H9 (cell line): ENCODE measurements at regions not wholly inside any gene's neighbourhood (a gene's known extent, or its start where the extent isn't known, plus 50 kb on each side); places are given as distances from the start of the nearest gene placed in this dataset.

Experiments
- DNase-seq: peaks from one replicate; pipeline ENCODE4 v3.0.0-alpha.2; 2017
- H2AFZ ChIP-seq: one replicate; pipeline ENCODE4 v1.6.1; 2013; ENCODE audit warnings: mild to moderate bottlenecking, low read length, control low read depth, moderate library complexity
- H2AK5ac ChIP-seq: 2 replicates; pipeline ENCODE4 v1.6.1; 2013; ENCODE audit warnings: low read length, control low read depth, mixed read lengths; ENCODE audit not compliant: insufficient read length
- H2BK120ac ChIP-seq: one replicate; pipeline ENCODE4 v1.6.1; 2013; ENCODE audit warnings: low read depth, mild to moderate bottlenecking, low read length, control low read depth, inconsistent platforms; ENCODE audit not compliant: poor library complexity, severe bottlenecking
- H2BK12ac ChIP-seq: 2 replicates; pipeline ENCODE4 v1.6.1; 2013; ENCODE audit warnings: low read length, control low read depth, mixed read lengths, low read depth; ENCODE audit not compliant: insufficient read length
- H2BK15ac ChIP-seq: 2 replicates; pipeline ENCODE4 v1.6.1; 2013; ENCODE audit warnings: low read depth, low read length, control low read depth
- H2BK20ac ChIP-seq: one replicate; pipeline ENCODE4 v1.6.1; 2013; ENCODE audit warnings: low read depth, mild to moderate bottlenecking, low read length, control low read depth, inconsistent platforms; ENCODE audit not compliant: poor library complexity, severe bottlenecking
- H2BK5ac ChIP-seq: 2 replicates; pipeline ENCODE4 v1.6.1; 2013; ENCODE audit warnings: low read length, control low read depth, mixed read lengths; ENCODE audit not compliant: insufficient read length
- H3K14ac ChIP-seq: 2 replicates; pipeline ENCODE4 v1.6.1; 2013; ENCODE audit warnings: low read length, control low read depth; ENCODE audit not compliant: insufficient read depth
- H3K18ac ChIP-seq: 2 replicates; pipeline ENCODE4 v1.6.1; 2013; ENCODE audit warnings: low read depth, mild to moderate bottlenecking, mixed read lengths, low read length, control low read depth; ENCODE audit not compliant: insufficient read length
- H3K23ac ChIP-seq: 2 replicates; pipeline ENCODE4 v1.6.1; 2013; ENCODE audit warnings: low read length, control low read depth, mixed read lengths, low read depth; ENCODE audit not compliant: insufficient read length
- H3K23me2 ChIP-seq: 2 replicates; pipeline ENCODE4 v1.6.1; 2013; ENCODE audit warnings: low read depth, mild to moderate bottlenecking, mixed read lengths, low read length, control low read depth; ENCODE audit not compliant: insufficient read length, poor library complexity, severe bottlenecking
- H3K27ac ChIP-seq: 2 replicates; pipeline ENCODE4 v1.5.1; 2013; ENCODE audit warnings: low read length, control low read depth, mixed read lengths, low read depth; ENCODE audit not compliant: insufficient read length
- H3K27me3 ChIP-seq: 2 replicates; pipeline ENCODE4 v1.6.1; 2013; ENCODE audit warnings: low read length, control low read depth, inconsistent platforms; ENCODE audit not compliant: insufficient read depth
- H3K4ac ChIP-seq: 2 replicates; pipeline ENCODE4 v1.6.1; 2013; ENCODE audit warnings: low read depth, mild to moderate bottlenecking, control low read depth, inconsistent platforms, low read length, moderate library complexity
- H3K4me1 ChIP-seq: 2 replicates; pipeline ENCODE4 v1.6.1; 2013; ENCODE audit warnings: low read length, control low read depth, inconsistent platforms; ENCODE audit not compliant: insufficient read depth
- H3K4me2 ChIP-seq: 2 replicates; pipeline ENCODE4 v1.6.1; 2013; ENCODE audit warnings: low read length, control low read depth, mixed read lengths; ENCODE audit not compliant: insufficient read length, insufficient read depth
- H3K56ac ChIP-seq: 2 replicates; pipeline ENCODE4 v1.6.1; 2013; ENCODE audit warnings: low read depth, mild to moderate bottlenecking, mixed read lengths, low read length, control low read depth; ENCODE audit not compliant: insufficient read length
- H3K79me1 ChIP-seq: 2 replicates; pipeline ENCODE4 v1.6.1; 2013; ENCODE audit warnings: low read depth, mild to moderate bottlenecking, moderate library complexity, low read length, control low read depth, inconsistent platforms; ENCODE audit not compliant: insufficient read depth, poor library complexity, severe bottlenecking
- H3K79me2 ChIP-seq: 2 replicates; pipeline ENCODE4 v1.6.1; 2013; ENCODE audit warnings: low read length, control low read depth, inconsistent platforms; ENCODE audit not compliant: insufficient read depth
- H3K9ac ChIP-seq: 2 replicates; pipeline ENCODE4 v1.6.1; 2013; ENCODE audit warnings: low read length, control low read depth, mixed read lengths; ENCODE audit not compliant: insufficient read length; ENCODE audit errors: extremely low read depth
- H3K9me3 ChIP-seq: one replicate; pipeline ENCODE4 v1.6.1; 2013; ENCODE audit warnings: low read depth, low read length, inconsistent platforms; ENCODE audit not compliant: control insufficient read depth
- H3T11ph ChIP-seq: one replicate; pipeline ENCODE4 v1.6.1; 2013; ENCODE audit warnings: mild to moderate bottlenecking, low read length, control low read depth, inconsistent platforms
- H4K20me1 ChIP-seq: one replicate; pipeline ENCODE4 v1.6.1; 2013; ENCODE audit not compliant: control insufficient read depth, insufficient read length, insufficient read depth
- H4K5ac ChIP-seq: 2 replicates; pipeline ENCODE4 v1.6.1; 2013; ENCODE audit warnings: low read depth, mild to moderate bottlenecking, mixed read lengths, low read length, control low read depth; ENCODE audit not compliant: insufficient read length
- H4K8ac ChIP-seq: replicated peaks from 2 replicates; pipeline ENCODE4 v1.6.1; 2013; ENCODE audit warnings: low read length, control low read depth, mixed read lengths, low read depth; ENCODE audit not compliant: insufficient read length
- H4K91ac ChIP-seq: 2 replicates; pipeline ENCODE4 v1.6.1; 2013; ENCODE audit warnings: low read depth, mild to moderate bottlenecking, moderate library complexity, mixed read lengths, low read length, control low read depth; ENCODE audit not compliant: insufficient read length
- H3K27ac Mint-ChIP-seq, 3 experiments: 2 replicates in 2 of 3; 3 replicates in 1 of 3; pipeline ENCODE4 v1.8.0; 2020 to 2021; ENCODE audit warnings: mixed read lengths in 3 of 3, mild to moderate bottlenecking in 1 of 3, moderate library complexity in 1 of 3
- H3K27me3 Mint-ChIP-seq: 2 replicates; pipeline ENCODE4 v1.8.0; 2021; ENCODE audit warnings: low read depth, mild to moderate bottlenecking, moderate library complexity, mixed read lengths
- H3K36me3 Mint-ChIP-seq, 3 experiments: 2 replicates in 2 of 3; 3 replicates in 1 of 3; pipeline ENCODE4 v1.8.0; 2020 to 2021; ENCODE audit warnings: low read depth in 3 of 3, mixed read lengths in 3 of 3; ENCODE audit not compliant: insufficient read depth in 1 of 3
- H3K4me1 Mint-ChIP-seq, 2 experiments: 2 replicates each; pipeline ENCODE4 v1.8.0; 2020; ENCODE audit warnings: mixed read lengths in 2 of 2
- H3K4me3 Mint-ChIP-seq, 2 experiments: 2 replicates in 1 of 2; 3 replicates in 1 of 2; pipeline ENCODE4 v1.8.0; 2020 to 2021; ENCODE audit warnings: mild to moderate bottlenecking in 2 of 2, mixed read lengths in 2 of 2, moderate library complexity in 1 of 2
- H3K9me3 Mint-ChIP-seq, 2 experiments: 2 replicates in 1 of 2; 3 replicates in 1 of 2; pipeline ENCODE4 v1.8.0; 2020; ENCODE audit warnings: mild to moderate bottlenecking in 2 of 2, mixed read lengths in 2 of 2, moderate library complexity in 1 of 2
- CTCF ChIP-seq: fragments of 200-600 bp; sonication (generic); conservative IDR thresholded peaks from 3 replicates; pipeline ENCODE4 v1.8.0; 2021; ENCODE audit warnings: antibody characterized with exemption, mild to moderate bottlenecking
- WGBS: extraction: QIAGEN DNeasy Blood & Tissue Kit; methylation state at CpG from one replicate; pipeline ENCODE4 v1.1.7; 2013; ENCODE audit warnings: missing lambda C conversion rate, low lambda C conversion rate, mixed read lengths; ENCODE audit not compliant: insufficient read length; ENCODE audit errors: extremely low coverage; 5-methylcytosine and 5-hydroxymethylcytosine counted together

GRCh38 chr7:132656846-132657776, 80.8 kb upstream of the PLXNA4 start:
- Mint-ChIP-seq H3K27ac (no peak overlapping the region), H3K36me3 (peaks cover 0 to 2% (median 0%) of the 10 kb centered on the region in 3 experiments; a peak in 1 of 7 replicates), H3K4me1 (peaks cover 18 to 19% of the 10 kb centered on the region in 2 experiments), H3K27me3 (peaks cover 3% of the 10 kb centered on the region), H3K4me3 (no peak overlapping the region), H3K9me3 (no peaks in the 10 kb centered on the region; a peak in 1 of 5 replicates)
- H4K5ac ChIP-seq, result no peak overlapping the region
- no peak overlapping the region for H3K9ac ChIP-seq
- H3K23me2 ChIP-seq, result no peaks in the 10 kb centered on the region
- H2BK15ac ChIP-seq, result no peak overlapping the region
- no peak overlapping the region for H2AK5ac ChIP-seq
- no peak overlapping the region for H3K4me2 ChIP-seq
- H3K79me2 ChIP-seq, result no peaks in the 10 kb centered on the region
- no peak overlapping the region for H4K91ac ChIP-seq
- no peak overlapping the region for H2BK20ac ChIP-seq
- H3K23ac ChIP-seq, result no peak overlapping the region
- no peaks in the 10 kb centered on the region for H3K27me3 ChIP-seq
- H3T11ph ChIP-seq, result no peak overlapping the region
- no peak overlapping the region for H4K8ac ChIP-seq
- no peak overlapping the region for H2BK5ac ChIP-seq
- H3K9me3 ChIP-seq, result no peaks in the 10 kb centered on the region
- no peak overlapping the region for H3K18ac ChIP-seq
- TF ChIP-seq CTCF, result peak; percentile 72
- no peak overlapping the region for H2AFZ ChIP-seq
- no CpG with 5 or more reads among the region's 9 CpGs for WGBS
- no peak overlapping the region for H2BK12ac ChIP-seq
- no peak overlapping the region for H3K4ac ChIP-seq
- no peak for DNase-seq
- no peak overlapping the region for H3K14ac ChIP-seq
- no peak overlapping the region for H3K56ac ChIP-seq
- H3K27ac ChIP-seq, result no peak overlapping the region
- H3K4me1 ChIP-seq, result peaks cover 2% of the 10 kb centered on the region; the same call in 1 of the 2 replicates
- no peaks in the 10 kb centered on the region for H4K20me1 ChIP-seq
- no peaks in the 10 kb centered on the region for H3K79me1 ChIP-seq
- no peak overlapping the region for H2BK120ac ChIP-seq
